ENCODE measurements at regions not wholly inside any gene's neighbourhood (a gene's known extent, or its start where the extent isn't known, plus 50 kb on each side); places are given as distances from the start of the nearest gene placed in this dataset.

GRCh38 chr2:176446718-176447414 is 177.6 kb downstream of the MTX2 start:
- Mint-ChIP-seq H3K27me3 (peaks cover 12% of the 10 kb centered on the region), H3K27ac (no peak overlapping the region), H3K4me3 (no peak overlapping the region), H3K9me3 (no peaks in the 10 kb centered on the region), H3K4me1 (peaks cover 4% of the 10 kb centered on the region), H3K36me3 (no peaks in the 10 kb centered on the region)
- DNase-seq, result no peak
- no peak for ATAC-seq (ENCODE audit: low read depth)
- POLR2A ChIA-PET, result no interaction called here

GRCh38 chr2:176447616-176448015 is 178.4 kb downstream of the MTX2 start:
- Mint-ChIP-seq H3K27me3 (peaks cover 12% of the 10 kb centered on the region), H3K36me3 (no peaks in the 10 kb centered on the region), H3K27ac (no peak overlapping the region), H3K4me3 (no peak overlapping the region), H3K4me1 (peaks cover 4% of the 10 kb centered on the region), H3K9me3 (no peaks in the 10 kb centered on the region)
- POLR2A ChIA-PET, result no interaction called here
- no peak for ATAC-seq (ENCODE audit: low read depth)
- no peak for DNase-seq

- Mint-ChIP-seq H3K27me3 (peaks cover 7% of the 10 kb centered on the region), H3K36me3 (no peaks in the 10 kb centered on the region), H3K4me3 (no peak overlapping the region), H3K9me3 (no peaks in the 10 kb centered on the region), H3K27ac (no peak overlapping the region), H3K4me1 (peaks cover 5% of the 10 kb centered on the region)
- DNase-seq, result no peak
- ATAC-seq (ENCODE audit: low read depth), result no peak
- POLR2A ChIA-PET, result no interaction called here
Observed at GRCh38 chr2:176449852-176450251, 180.6 kb downstream of the MTX2 start.

- peaks cover 10% of the 10 kb centered on the region for H3K27me3 Mint-ChIP-seq
- H3K9me3 Mint-ChIP-seq, result no peaks in the 10 kb centered on the region
- ATAC-seq (ENCODE audit: low read depth) (no peak), DNase-seq (no peak)
- H3K4me1 Mint-ChIP-seq, result peaks cover 3% of the 10 kb centered on the region
- POLR2A ChIA-PET, result no interaction called here
- H3K4me3 Mint-ChIP-seq, result no peak overlapping the region
- H3K27ac Mint-ChIP-seq, result no peak overlapping the region
- H3K36me3 Mint-ChIP-seq, result no peaks in the 10 kb centered on the region
Observed at GRCh38 chr2:176453784-176454183, 184.5 kb downstream of the MTX2 start.

- ATAC-seq (ENCODE audit: low read depth), result peak; percentile 42
- Mint-ChIP-seq H3K27ac (no peak overlapping the region), H3K9me3 (no peaks in the 10 kb centered on the region), H3K36me3 (no peaks in the 10 kb centered on the region), H3K27me3 (peaks cover 18% of the 10 kb centered on the region), H3K4me1 (peaks cover 2% of the 10 kb centered on the region), H3K4me3 (no peak overlapping the region)
- POLR2A ChIA-PET, result interaction anchor here (0.5 to 1.3 kb wide), 6 partner anchors 18 to 315 kb away, joined by 3 to 6 read pairs (median 4); partner anchors contain the start of gene MTX2
- DNase-seq, result peak; percentile 83
Observed at GRCh38 chr2:176454893-176455815, 185.9 kb downstream of the MTX2 start.

GRCh38 chr2:176455816-176456291 is 186.6 kb downstream of the MTX2 start:
- Mint-ChIP-seq H3K27ac (no peak overlapping the region), H3K4me1 (peaks cover 2% of the 10 kb centered on the region), H3K9me3 (no peaks in the 10 kb centered on the region), H3K36me3 (no peaks in the 10 kb centered on the region), H3K4me3 (no peak overlapping the region), H3K27me3 (peaks cover 18% of the 10 kb centered on the region)
- POLR2A ChIA-PET, result interaction anchor here (1.2 to 1.3 kb wide), 2 partner anchors 98 to 187 kb away, joined by 5 to 6 read pairs; partner anchors contain the start of gene MTX2
- ATAC-seq (ENCODE audit: low read depth) (no peak), DNase-seq (no peak)

- no peak overlapping the region for H3K27ac Mint-ChIP-seq
- no peak for ATAC-seq (ENCODE audit: low read depth)
- H3K36me3 Mint-ChIP-seq, result no peaks in the 10 kb centered on the region
- H3K4me1 Mint-ChIP-seq, result peaks cover 2% of the 10 kb centered on the region
- peaks cover 23% of the 10 kb centered on the region for H3K27me3 Mint-ChIP-seq
- H3K4me3 Mint-ChIP-seq, result no peak overlapping the region
- H3K9me3 Mint-ChIP-seq, result no peaks in the 10 kb centered on the region
- POLR2A ChIA-PET, result no interaction called here
- DNase-seq, result no peak
Observed at GRCh38 chr2:176457481-176457880, 188.2 kb downstream of the MTX2 start.

- Mint-ChIP-seq H3K4me1 (no peaks in the 10 kb centered on the region), H3K36me3 (no peaks in the 10 kb centered on the region), H3K27ac (no peak overlapping the region), H3K4me3 (no peak overlapping the region), H3K27me3 (peaks cover 41% of the 10 kb centered on the region), H3K9me3 (no peaks in the 10 kb centered on the region)
- ATAC-seq (ENCODE audit: low read depth) (no peak), DNase-seq (no peak)
- POLR2A ChIA-PET, result no interaction called here
Observed at GRCh38 chr2:176461098-176461808, 192.0 kb downstream of the MTX2 start.

GRCh38 chr2:176461809-176462670 is 192.8 kb downstream of the MTX2 start:
- Mint-ChIP-seq H3K27ac (no peak overlapping the region), H3K36me3 (no peaks in the 10 kb centered on the region), H3K27me3 (peaks cover 45% of the 10 kb centered on the region), H3K4me1 (no peaks in the 10 kb centered on the region), H3K9me3 (no peaks in the 10 kb centered on the region), H3K4me3 (no peak overlapping the region)
- ATAC-seq (ENCODE audit: low read depth), result no peak
- POLR2A ChIA-PET, result no interaction called here
- no peak for DNase-seq

GRCh38 chr2:176463546-176463945 is 194.3 kb downstream of the MTX2 start:
- H3K36me3 Mint-ChIP-seq, result no peaks in the 10 kb centered on the region
- no peak for DNase-seq
- POLR2A ChIA-PET, result no interaction called here
- H3K27ac Mint-ChIP-seq, result no peak overlapping the region
- no peak overlapping the region for H3K4me3 Mint-ChIP-seq
- H3K4me1 Mint-ChIP-seq, result no peaks in the 10 kb centered on the region
- no peaks in the 10 kb centered on the region for H3K9me3 Mint-ChIP-seq
- peaks cover 45% of the 10 kb centered on the region for H3K27me3 Mint-ChIP-seq
- no peak for ATAC-seq (ENCODE audit: low read depth)

- H3K36me3 Mint-ChIP-seq, result no peaks in the 10 kb centered on the region
- H3K27me3 Mint-ChIP-seq, result peaks cover 37% of the 10 kb centered on the region
- no peaks in the 10 kb centered on the region for H3K4me1 Mint-ChIP-seq
Observed at GRCh38 chr2:176464886-176465564, 195.8 kb downstream of the MTX2 start.

GRCh38 chr2:176466918-176467452 is 197.7 kb downstream of the MTX2 start:
- no peaks in the 10 kb centered on the region for H3K9me3 Mint-ChIP-seq
- peaks cover 2% of the 10 kb centered on the region for H3K4me1 Mint-ChIP-seq
- no peak overlapping the region for H3K4me3 Mint-ChIP-seq
- ATAC-seq (ENCODE audit: low read depth) (no peak), DNase-seq (no peak)
- no peaks in the 10 kb centered on the region for H3K36me3 Mint-ChIP-seq
- POLR2A ChIA-PET, result no interaction called here
- peaks cover 32% of the 10 kb centered on the region for H3K27me3 Mint-ChIP-seq
- no peak overlapping the region for H3K27ac Mint-ChIP-seq

More at GRCh38 chr2:176464886-176465564, 195.8 kb downstream of the MTX2 start:
- ATAC-seq (ENCODE audit: low read depth) (no peak), DNase-seq (no peak)
- Mint-ChIP-seq H3K27ac (no peak overlapping the region), H3K9me3 (no peaks in the 10 kb centered on the region), H3K4me3 (no peak overlapping the region)
- POLR2A ChIA-PET, result no interaction called here

Measured in activated naive CD8-positive, alpha-beta T cell treated with anti-CD3 and anti-CD28 coated beads, Interleukin-2, amount 10 ng/mL, durations not matched to agents 7 days and 5 days (primary cell).